ENCODE measurements at regions not wholly inside any gene's neighbourhood (a gene's known extent, or its start where the extent isn't known, plus 50 kb on each side); places are given as distances from the start of the nearest gene placed in this dataset.

DNA sequence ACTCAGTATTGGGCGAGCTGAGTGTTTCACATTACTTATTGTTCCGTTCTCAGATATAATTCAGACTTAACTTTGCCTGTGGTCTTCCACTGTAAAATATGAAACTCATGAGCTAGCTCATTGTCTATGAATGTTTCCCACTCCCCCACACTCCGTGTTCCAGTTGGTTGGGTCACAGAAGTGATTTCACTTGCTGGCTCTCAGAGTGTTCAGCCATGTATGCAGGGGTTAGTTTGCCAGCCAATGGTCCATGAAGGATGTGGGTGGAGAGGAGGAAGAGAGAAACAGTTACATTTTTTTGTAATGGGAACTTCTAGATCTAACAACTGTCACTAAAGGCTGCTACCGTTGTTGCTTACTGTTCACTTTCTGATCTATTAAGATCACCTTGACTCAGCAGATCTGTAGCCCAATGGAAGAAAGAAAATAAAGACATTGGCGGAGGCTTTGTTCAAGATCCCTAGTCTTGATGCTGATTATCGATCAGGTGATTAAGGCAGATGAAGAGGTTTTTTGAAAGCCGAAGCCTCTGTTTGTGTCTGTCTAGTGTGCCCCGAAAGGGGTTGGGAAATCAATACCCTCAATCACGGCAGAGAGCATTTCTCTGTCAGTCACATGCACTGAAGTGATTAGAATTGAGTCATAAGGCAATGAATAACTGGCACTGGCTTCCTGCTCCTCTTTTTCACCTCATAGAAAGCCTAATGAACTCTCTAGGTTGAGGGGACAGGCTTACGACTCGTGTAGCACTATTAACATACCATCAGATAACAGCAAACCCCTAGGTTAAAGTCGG is 279.7 kb upstream of the FIGN start:
- TF ChIP-seq, protein P1, sequence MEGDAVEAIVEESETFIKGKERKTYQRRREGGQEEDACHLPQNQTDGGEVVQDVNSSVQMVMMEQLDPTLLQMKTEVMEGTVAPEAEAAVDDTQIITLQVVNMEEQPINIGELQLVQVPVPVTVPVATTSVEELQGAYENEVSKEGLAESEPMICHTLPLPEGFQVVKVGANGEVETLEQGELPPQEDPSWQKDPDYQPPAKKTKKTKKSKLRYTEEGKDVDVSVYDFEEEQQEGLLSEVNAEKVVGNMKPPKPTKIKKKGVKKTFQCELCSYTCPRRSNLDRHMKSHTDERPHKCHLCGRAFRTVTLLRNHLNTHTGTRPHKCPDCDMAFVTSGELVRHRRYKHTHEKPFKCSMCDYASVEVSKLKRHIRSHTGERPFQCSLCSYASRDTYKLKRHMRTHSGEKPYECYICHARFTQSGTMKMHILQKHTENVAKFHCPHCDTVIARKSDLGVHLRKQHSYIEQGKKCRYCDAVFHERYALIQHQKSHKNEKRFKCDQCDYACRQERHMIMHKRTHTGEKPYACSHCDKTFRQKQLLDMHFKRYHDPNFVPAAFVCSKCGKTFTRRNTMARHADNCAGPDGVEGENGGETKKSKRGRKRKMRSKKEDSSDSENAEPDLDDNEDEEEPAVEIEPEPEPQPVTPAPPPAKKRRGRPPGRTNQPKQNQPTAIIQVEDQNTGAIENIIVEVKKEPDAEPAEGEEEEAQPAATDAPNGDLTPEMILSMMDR (conservative IDR thresholded peaks at IDR 0.05; ENCODE audit: low read depth, low read length): no peak
- DNase-seq (ENCODE audit: low read depth): peak; percentile 97
- H3K4me3 ChIP-seq (ENCODE audit: low read depth, low read length): peak overlapping the region; percentile 45

- peak; percentile 13 for DNase-seq (ENCODE audit: low read depth)
- peak overlapping the region; percentile 45 for H3K4me3 ChIP-seq (ENCODE audit: low read depth, low read length)
Observed at GRCh38 chr2:164014791-164015190, 279.0 kb upstream of the FIGN start.

GRCh38 chr2:164014068-164014731 is 278.4 kb upstream of the FIGN start:
- H3K4me3 ChIP-seq (ENCODE audit: low read depth, low read length): peak overlapping the region; percentile 45
- TF ChIP-seq, protein P1 (conservative IDR thresholded peaks at IDR 0.05; ENCODE audit: low read depth, low read length): no peak
- DNase-seq (ENCODE audit: low read depth): peak; percentile 68

More at GRCh38 chr2:164014791-164015190, 279.0 kb upstream of the FIGN start:
- TF ChIP-seq, protein P1 (conservative IDR thresholded peaks at IDR 0.05; ENCODE audit: low read depth, low read length): no peak

DNA sequence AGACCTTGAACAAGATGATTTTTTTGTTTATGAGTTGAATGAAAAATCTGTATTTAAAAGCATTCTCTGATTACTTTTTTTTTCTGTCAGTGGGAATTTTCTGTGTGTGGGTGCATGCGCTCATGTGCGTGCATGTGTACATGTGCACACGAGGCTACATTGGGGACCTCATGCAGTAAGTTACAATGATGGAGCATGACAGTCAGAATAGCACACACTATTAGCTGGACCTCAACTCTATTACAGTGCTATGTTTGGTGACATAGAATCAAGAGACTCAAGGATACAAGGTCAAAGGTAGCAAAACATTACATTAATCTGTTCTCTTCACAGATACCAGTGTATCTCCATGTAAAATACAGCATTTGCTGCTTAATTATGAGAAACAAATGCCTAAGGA is 276.8 kb upstream of the FIGN start:
- H3K4me3 ChIP-seq (ENCODE audit: low read depth, low read length): no peak overlapping the region
- DNase-seq (ENCODE audit: low read depth): no peak

DNA sequence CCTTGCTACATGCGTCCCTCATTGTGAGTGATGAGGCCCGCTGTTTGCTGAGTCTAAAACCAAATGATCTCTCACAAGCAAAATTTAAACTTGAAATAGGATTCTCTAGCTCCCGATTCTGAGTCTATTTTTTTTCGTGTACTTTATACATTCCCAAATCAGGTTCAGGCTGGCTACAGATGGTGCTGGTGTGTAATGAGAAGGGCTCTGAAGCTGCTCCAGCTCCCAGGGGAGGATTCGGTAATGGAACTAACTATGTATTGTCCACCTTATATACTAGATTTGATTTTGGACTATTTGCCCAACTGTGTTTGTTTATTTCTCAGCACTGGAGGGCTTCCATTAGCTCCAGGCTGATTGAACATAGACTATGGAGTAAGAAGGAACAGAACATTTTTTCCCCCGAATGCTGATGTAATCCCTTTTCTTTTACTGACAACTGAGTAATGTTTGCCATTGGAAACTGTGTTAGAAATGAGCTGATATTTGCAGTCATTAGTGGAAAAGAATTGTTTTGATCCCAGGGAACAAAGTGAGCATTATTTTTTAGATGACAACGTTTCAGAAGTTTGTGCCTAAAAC is 274.0 kb upstream of the FIGN start:
- DNase-seq (ENCODE audit: low read depth): no peak
- TF ChIP-seq, protein P1 (conservative IDR thresholded peaks at IDR 0.05; ENCODE audit: low read depth, low read length): no peak
- H3K4me3 ChIP-seq (ENCODE audit: low read depth, low read length): no peak overlapping the region

More for the DNA sequence above, 276.8 kb upstream of the FIGN start:
- TF ChIP-seq, protein P1 (conservative IDR thresholded peaks at IDR 0.05; ENCODE audit: low read depth, low read length): no peak

DNA sequence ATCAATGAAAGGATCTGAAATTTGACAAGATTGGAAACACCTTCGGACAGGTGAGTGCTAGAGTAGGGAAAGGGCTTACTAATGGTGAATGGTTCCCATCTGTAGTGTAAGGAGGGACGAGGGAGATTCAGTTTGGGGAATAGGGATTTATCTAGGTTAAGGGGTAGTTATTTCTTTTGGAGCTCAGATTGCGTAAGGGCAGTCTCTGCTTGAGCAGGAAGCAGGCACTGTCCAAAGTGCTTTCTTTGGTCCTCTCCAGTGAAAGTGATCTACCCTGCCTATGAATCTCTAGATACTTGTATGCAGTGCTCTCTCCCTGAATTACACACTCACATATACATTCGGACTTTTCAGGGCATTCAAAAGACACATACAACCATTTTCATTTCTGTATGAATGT is 272.9 kb upstream of the FIGN start:
- DNase-seq (ENCODE audit: low read depth): no peak
- no peak overlapping the region for H3K4me3 ChIP-seq (ENCODE audit: low read depth, low read length)
- TF ChIP-seq, protein P1 (conservative IDR thresholded peaks at IDR 0.05; ENCODE audit: low read depth, low read length): no peak

All from epithelial cell of proximal tubule (primary cell).